Chondrocyte (in vitro differentiated cells): ENCODE measurements at regions not wholly inside any gene's neighbourhood (a gene's known extent, or its start where the extent isn't known, plus 50 kb on each side); places are given as distances from the start of the nearest gene placed in this dataset.

Experiments used
- DNase-seq: peaks from one replicate; pipeline ENCODE4 v3.0.0; 2021; ENCODE audit warnings: mixed read lengths, low spot score
- H3K27ac Mint-ChIP-seq: one replicate; pipeline ENCODE4 v1.8.0; 2021; ENCODE audit warnings: mild to moderate bottlenecking, moderate library complexity, mixed read lengths; ENCODE audit not compliant: unreplicated experiment
- H3K27me3 Mint-ChIP-seq: 2 replicates; pipeline ENCODE4 v1.8.0; 2021; ENCODE audit warnings: low read depth, mixed read lengths
- H3K36me3 Mint-ChIP-seq: 2 replicates; pipeline ENCODE4 v1.8.0; 2021; ENCODE audit warnings: low read depth, mixed read lengths
- H3K4me1 Mint-ChIP-seq: 2 replicates; pipeline ENCODE4 v1.8.0; 2021; ENCODE audit warnings: low read depth, mild to moderate bottlenecking, mixed read lengths
- H3K4me3 Mint-ChIP-seq: one replicate; pipeline ENCODE4 v1.8.0; 2021; ENCODE audit warnings: mild to moderate bottlenecking, moderate library complexity, mixed read lengths; ENCODE audit not compliant: unreplicated experiment
- H3K9me3 Mint-ChIP-seq: 2 replicates; pipeline ENCODE4 v1.8.0; 2021; ENCODE audit warnings: low read depth, mixed read lengths
- CTCF ChIP-seq: fragments of 200-600 bp; sonication (generic); IDR thresholded peaks from 2 replicates; pipeline ENCODE4 v1.5.0; 2021; ENCODE audit warnings: antibody characterized with exemption, mild to moderate bottlenecking, moderate library complexity

GRCh38 chr5:173736923-173737412, 120.5 kb upstream of the BOD1 start:
- Mint-ChIP-seq H3K27me3 (no peaks in the 10 kb centered on the region), H3K9me3 (no peaks in the 10 kb centered on the region), H3K36me3 (no peaks in the 10 kb centered on the region), H3K27ac (no peak overlapping the region), H3K4me3 (no peak overlapping the region), H3K4me1 (no peaks in the 10 kb centered on the region)
- no peak for TF ChIP-seq CTCF
- DNase-seq, result no peak

- Mint-ChIP-seq H3K36me3 (no peaks in the 10 kb centered on the region), H3K27ac (no peak overlapping the region), H3K4me3 (no peak overlapping the region), H3K9me3 (no peaks in the 10 kb centered on the region), H3K27me3 (no peaks in the 10 kb centered on the region), H3K4me1 (no peaks in the 10 kb centered on the region)
- no peak for DNase-seq
- no peak for TF ChIP-seq CTCF
These were observed 123.3 kb upstream of the BOD1 start for GRCh38 chr5:173739741-173740140.

- no peaks in the 10 kb centered on the region for H3K9me3 Mint-ChIP-seq
- TF ChIP-seq CTCF, result no peak
- no peaks in the 10 kb centered on the region for H3K27me3 Mint-ChIP-seq
- no peak for DNase-seq
- H3K4me3 Mint-ChIP-seq, result no peak overlapping the region
- H3K36me3 Mint-ChIP-seq, result no peaks in the 10 kb centered on the region
- no peak overlapping the region for H3K27ac Mint-ChIP-seq
- peaks cover 3% of the 10 kb centered on the region for H3K4me1 Mint-ChIP-seq
These were observed 124.0 kb upstream of the BOD1 start for GRCh38 chr5:173740400-173740799.

GRCh38 chr5:173741087-173741486, 124.6 kb upstream of the BOD1 start:
- TF ChIP-seq CTCF, result no peak
- Mint-ChIP-seq H3K27ac (no peak overlapping the region), H3K27me3 (no peaks in the 10 kb centered on the region), H3K36me3 (no peaks in the 10 kb centered on the region), H3K4me1 (peaks cover 7% of the 10 kb centered on the region), H3K9me3 (no peaks in the 10 kb centered on the region), H3K4me3 (no peak overlapping the region)
- no peak for DNase-seq

- no peaks in the 10 kb centered on the region for H3K27me3 Mint-ChIP-seq
- DNase-seq, result no peak
- TF ChIP-seq CTCF, result no peak
- H3K4me3 Mint-ChIP-seq, result no peak overlapping the region
- H3K9me3 Mint-ChIP-seq, result no peaks in the 10 kb centered on the region
- H3K36me3 Mint-ChIP-seq, result no peaks in the 10 kb centered on the region
- H3K4me1 Mint-ChIP-seq, result peaks cover 7% of the 10 kb centered on the region
- no peak overlapping the region for H3K27ac Mint-ChIP-seq
These were observed 125.4 kb upstream of the BOD1 start for GRCh38 chr5:173741729-173742431.
